ENCODE measurements at regions not wholly inside any gene's neighbourhood (a gene's known extent, or its start where the extent isn't known, plus 50 kb on each side); places are given as distances from the start of the nearest gene placed in this dataset.

- DNase-seq: no peak
These were observed 76.7 kb downstream of the TRIM29 start for GRCh38 chr11:120061036-120061760.

DNA sequence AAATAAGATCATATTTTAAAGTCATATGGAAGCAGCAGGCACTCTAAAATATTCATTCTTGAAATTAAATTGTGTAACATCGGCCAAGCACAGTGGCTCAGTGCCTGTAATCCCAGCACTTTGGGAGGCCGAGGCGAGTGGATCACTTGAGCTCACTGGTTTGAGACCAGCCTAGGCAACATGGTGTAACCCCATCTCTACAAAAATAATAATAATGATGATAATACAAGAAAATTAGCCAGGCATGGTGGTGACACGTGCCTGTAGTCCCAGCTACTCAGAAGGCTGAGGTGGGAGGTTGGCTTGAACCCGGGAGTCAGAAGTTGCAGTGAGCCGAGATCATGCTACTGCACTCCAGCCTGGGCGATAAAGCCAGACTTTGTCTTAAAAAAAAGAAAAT is 77.4 kb downstream of the TRIM29 start:
- DNase-seq: no peak

DNA sequence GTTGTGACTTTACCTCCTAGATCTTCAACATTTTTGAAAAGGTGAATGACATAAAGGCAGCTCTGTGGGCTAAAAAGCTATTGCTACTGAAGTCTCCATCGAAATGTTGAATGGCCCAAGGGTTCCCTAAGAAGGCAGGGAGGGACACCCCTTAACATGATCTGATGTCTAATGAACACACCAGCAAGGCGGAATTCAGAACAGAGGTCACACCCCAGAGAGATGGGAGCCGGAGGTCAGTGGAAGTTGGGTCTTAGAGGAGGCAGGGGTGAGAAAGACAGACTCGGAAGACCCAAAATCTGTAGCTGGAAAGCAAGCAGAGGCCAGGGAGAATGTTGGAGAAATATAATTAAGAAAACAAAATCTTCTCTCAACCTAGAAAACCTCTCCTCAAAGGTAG is 79.0 kb downstream of the TRIM29 start:
- DNase-seq: no peak

DNA sequence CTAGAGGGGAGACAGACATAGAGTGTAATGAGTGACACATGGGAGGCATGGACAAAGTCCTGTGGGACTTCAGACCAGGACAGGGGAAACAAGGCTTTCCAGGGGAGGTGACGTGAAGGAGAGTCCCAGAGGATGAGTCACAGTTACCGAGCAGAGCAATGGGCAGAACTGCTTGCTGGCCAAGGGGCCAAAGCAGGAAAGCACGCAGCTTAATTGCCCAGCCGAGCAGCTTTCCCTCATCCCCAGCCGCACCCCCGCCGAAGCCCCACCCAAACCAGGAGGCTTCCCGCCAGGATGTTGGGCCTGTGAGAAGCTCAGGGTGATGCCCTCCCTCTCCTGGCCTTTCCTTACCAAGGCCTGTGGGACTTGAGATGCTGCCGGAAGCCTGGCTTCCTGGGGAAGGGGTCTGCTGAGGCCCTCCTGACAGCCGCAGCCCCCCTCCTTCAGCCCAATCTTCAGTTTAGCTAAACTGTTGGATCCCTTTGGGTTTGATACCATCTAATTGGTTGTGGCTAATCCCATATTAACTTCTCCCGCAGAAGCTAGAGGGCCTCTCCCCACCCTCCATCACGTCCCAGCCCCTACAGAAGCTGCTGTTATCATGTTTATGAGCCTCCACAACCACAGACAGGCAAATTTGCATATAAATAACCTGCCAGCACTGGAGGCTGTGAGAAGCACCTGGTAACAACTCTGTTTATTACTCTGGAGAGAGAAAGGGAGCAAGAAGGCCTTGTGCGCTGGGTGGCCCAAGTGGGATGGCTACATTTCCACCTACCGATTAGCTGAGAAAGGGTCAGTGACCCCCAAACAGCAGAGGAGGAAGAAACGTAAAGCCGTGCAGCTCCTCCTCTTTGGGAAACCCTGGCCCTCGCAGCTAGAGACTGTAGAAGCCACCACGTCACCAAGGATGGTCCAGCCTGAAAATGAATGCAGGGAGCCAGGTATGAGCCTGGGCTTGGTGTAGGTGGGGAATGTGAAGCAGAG is 80.0 kb downstream of the TRIM29 start:
- DNase-seq: no peak

GRCh38 chr11:120057028-120057330 is 80.9 kb downstream of the TRIM29 start:
- DNase-seq: no peak

- no peak for DNase-seq
These were observed 81.4 kb downstream of the TRIM29 start for GRCh38 chr11:120056301-120057027.

- no peak for DNase-seq
These were observed 82.3 kb downstream of the TRIM29 start for GRCh38 chr11:120055646-120056045.

- no peak for DNase-seq
These were observed 83.2 kb downstream of the TRIM29 start for GRCh38 chr11:120054753-120055045.

GRCh38 chr11:120054016-120054752 is 83.7 kb downstream of the TRIM29 start:
- DNase-seq: no peak

DNA sequence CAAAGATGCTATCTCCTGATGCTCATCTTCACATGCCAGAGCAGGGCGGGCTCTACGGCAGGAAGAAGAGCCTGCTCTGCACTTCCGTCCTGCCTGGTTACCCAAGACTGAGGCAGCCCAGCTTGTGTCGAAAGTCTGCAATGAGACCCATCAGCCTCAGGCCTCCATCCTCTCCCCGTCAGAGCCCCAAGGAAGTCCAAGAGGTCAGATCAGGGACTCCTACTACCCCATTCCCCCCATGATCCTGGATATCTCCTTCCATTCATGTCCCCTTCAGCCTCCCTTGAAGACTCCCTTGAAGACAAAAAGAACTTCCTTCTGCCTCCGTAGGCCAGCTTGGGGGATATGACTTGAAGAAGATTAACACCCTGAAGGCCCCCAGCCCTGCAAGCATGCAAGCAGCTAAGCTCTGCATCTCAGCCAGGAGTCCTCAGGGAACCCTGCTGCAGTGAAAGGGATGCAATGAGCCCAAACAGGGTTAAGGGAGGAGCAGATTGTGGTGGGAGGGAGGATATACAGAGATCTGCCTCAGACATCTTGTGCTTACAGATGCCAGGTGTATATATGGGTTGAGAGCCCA is 85.6 kb downstream of the TRIM29 start:
- DNase-seq: no peak

DNA sequence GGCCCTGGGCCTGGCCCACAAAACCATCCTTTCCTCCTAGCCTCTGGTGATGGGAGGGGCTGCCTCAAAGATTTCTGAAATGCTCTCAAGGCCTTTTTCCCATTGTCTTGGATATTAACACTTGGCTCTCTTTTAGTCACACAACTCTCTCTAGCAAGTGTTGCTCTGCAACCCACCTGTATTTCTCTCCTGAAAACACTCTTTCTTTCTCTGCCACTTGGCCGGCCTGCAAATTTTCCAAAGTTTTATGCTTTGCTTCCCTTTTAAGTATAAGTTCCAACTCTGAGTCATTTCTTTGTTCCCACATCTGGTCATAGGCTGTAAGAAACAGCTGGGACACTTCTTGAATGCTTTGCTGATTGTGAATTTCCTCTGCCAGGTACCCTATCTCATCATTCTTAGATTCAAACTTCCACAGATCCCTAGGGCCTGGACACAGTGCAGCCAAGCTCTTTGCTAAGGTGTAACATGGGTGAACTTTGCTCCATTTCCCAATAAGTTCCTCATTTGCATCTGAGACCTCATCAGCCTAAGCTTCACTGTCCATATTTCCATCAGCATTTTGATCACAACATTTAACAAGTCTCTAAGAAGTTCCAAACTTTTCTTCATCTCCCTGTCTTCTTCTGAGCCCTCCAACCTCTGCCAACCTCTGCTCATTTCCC is 93.8 kb downstream of the TRIM29 start:
- DNase-seq: no peak

GRCh38 chr11:120043328-120043945 is 94.5 kb downstream of the TRIM29 start:
- DNase-seq: no peak

DNA sequence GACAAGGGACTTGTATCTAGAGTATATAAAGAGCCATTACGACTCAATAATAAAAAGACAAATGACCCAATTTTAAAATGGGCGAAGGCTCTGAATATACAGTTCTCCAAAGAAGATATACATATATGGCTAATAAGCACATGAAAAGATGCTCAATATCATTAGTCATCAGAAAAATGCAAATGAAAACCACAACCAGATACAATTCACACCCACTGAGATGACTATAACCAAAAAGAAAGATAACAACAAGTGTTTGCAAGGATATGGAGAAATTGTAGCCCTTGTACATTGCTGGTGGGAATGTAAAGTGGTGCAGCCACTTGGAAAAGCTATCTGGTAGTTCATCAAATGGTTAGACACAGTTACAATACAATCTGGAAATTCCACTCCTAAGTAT is 96.3 kb downstream of the TRIM29 start:
- no peak for DNase-seq

DNA sequence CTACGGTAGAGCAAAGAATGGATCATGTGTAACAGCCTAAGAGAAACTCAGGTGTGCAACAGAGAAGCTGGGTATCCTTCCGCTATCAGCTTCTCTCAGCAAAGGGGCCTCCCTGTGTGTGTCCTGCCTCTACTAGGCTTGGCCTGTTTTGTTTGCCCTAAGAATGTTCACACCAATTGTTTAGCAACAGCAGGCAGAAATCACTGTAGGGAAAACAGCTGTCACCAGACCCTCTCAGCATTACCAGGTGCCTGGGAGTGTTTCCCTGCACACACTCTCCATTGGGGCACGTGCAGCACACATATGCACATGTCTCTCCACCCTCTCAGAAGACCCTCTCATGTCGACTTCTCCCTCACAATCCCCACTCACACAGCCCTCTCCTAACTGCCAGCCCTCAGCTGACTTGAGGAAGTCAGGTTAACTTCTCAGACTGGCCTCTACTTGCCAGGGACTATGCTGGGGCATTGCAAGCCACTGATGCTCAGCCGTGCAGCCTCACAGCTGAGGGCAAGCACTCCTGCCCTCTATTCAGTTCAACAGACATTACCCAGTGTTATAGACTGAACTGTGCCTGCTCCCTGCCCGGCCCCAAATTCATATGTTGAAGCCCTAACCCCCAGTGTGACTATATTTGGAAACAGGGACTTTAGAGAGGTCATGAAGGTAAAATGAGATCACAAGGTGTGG is 97.6 kb downstream of the TRIM29 start:
- no peak for DNase-seq

GRCh38 chr11:120039039-120039438 is 98.9 kb downstream of the TRIM29 start:
- DNase-seq: no peak

DNA sequence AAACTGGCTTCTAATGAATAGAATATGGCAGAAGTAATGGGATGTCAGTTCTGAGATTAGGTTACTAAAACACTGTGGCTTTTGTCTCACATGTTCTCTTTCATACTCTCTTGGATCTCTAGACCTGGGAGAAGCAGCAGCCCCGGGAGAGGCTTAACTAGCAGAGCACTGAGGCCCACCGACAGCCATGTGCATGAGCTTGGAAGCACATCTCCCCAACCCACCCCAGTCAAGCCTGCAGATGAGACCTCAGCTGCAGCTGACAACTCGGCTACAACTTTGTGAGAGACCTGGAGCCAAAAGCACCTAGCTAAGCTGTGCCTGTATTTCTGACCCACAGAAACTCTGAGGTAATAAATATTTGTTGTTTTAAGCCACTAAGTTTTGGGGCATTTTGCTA is 100.8 kb downstream of the TRIM29 start:
- no peak for DNase-seq

DNA sequence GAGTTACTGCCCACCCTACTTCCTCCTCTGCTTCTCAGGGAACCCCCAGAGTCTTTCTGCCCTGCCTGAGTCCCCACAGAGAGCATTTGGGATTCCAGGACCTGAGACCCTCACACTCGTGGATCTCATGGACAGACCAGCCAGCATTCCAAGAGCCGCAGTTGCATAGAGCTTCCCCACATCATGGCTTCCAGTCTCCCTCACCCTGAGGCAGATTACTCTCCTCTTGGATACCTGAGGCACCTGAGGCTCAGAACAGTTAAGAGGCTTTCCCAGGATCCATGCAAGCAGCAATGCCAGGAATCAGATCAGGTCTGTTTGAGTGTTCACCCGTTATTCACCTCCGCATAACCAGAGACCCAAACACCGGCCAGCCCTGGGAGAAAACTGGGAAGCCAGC is 102.2 kb downstream of the TRIM29 start:
- no peak for DNase-seq

DNA sequence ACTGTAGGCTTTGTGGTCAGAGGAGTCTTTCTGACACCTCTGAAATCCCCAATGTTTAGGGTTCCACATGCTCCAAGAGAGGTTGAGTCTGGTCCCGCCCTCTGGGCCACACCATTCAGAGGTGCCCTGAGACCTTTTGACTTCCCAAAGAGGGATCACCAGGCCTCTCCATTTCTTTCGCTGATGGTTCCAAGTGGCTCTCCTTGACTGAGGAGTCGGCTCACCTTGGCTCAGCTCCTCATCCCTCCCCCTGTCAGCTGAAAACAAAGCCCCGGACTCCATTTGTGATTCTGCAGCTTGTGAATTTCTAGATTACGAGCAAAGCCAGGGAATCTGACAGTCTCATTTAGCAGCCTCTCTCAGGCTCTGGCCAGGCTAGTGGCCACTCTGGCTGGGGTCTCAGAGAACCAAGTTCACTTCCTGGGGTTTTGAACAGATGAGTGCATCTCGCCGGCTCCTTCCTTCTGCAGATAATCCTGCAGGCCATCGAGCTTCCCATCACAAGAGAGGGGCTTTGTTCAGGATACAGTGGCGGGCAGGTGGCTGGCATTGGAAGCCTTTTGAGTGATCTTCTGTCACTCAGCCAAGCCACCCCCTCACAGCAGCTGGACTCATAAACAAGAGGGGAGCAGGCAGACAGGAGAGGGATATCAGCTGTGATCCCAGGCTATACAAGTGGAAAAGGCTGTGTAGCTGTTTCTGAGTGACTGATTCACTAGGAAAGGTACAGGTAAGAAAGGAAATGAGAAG is 102.9 kb downstream of the TRIM29 start:
- no peak for DNase-seq

- DNase-seq: no peak
These were observed 103.6 kb downstream of the TRIM29 start for GRCh38 chr11:120034176-120034875.

Data from NCI-H1930 (cell line).